ENCODE measurements at regions not wholly inside any gene's neighbourhood (a gene's known extent, or its start where the extent isn't known, plus 50 kb on each side); places are given as distances from the start of the nearest gene placed in this dataset.

DNA sequence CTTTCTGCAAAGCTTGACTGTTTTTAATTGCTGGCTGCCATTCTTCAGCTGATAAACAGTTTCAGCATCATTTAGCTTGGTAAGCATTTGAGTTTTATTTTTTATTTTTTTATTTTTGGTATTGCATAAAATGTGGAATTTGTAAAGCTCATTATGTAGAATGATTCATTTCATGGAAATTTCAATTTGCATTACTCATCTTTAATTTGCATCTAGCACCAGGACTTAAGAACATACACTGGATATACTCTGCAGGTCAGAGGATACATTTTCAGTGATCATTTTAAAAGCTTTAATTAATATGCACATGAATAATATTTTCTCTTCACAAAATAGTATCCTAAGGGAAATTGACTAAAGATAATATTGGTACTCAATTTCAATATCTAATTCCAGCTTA is 732.4 kb upstream of the BCHE start:
- no peak overlapping the region for H3K4me3 ChIP-seq
- TF ChIP-seq, protein P1, sequence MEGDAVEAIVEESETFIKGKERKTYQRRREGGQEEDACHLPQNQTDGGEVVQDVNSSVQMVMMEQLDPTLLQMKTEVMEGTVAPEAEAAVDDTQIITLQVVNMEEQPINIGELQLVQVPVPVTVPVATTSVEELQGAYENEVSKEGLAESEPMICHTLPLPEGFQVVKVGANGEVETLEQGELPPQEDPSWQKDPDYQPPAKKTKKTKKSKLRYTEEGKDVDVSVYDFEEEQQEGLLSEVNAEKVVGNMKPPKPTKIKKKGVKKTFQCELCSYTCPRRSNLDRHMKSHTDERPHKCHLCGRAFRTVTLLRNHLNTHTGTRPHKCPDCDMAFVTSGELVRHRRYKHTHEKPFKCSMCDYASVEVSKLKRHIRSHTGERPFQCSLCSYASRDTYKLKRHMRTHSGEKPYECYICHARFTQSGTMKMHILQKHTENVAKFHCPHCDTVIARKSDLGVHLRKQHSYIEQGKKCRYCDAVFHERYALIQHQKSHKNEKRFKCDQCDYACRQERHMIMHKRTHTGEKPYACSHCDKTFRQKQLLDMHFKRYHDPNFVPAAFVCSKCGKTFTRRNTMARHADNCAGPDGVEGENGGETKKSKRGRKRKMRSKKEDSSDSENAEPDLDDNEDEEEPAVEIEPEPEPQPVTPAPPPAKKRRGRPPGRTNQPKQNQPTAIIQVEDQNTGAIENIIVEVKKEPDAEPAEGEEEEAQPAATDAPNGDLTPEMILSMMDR (IDR thresholded peaks at IDR 0.05; ENCODE audit: borderline replicate concordance), result no peak
- no peak overlapping the region for H3K27ac ChIP-seq (replicated peaks)
- H3K4me1 ChIP-seq, result no peaks in the 10 kb centered on the region
- DNase-seq, result no peak
- intact Hi-C loops (cut with micrococcal nuclease), result no loop called here
- H3K36me3 ChIP-seq, result no peaks in the 10 kb centered on the region
- no peaks in the 10 kb centered on the region for H3K27me3 ChIP-seq (ENCODE audit: low read depth)
- peaks cover 5% of the 10 kb centered on the region for H3K9me3 ChIP-seq (replicated peaks)

DNA sequence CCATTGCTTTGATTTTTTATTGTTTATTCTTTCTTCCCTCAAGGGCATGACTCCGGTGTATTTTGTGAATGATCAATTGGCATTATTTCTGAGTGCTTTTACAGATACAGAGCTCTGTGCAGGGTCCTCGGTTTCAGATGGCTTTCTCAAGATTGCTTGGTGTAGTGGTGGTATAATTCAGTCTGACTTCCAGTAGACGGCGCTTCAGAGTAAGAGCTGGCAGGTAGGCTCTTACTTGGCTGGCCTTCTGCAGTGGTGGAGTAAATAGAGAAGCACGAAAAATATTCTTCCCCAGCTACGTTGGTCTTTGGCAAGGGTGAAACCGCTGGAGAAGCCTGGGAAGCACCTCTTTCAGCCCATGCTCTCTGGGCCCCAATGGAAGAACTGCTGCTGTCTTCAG is 723.0 kb upstream of the BCHE start:
- TF ChIP-seq, protein P1 (IDR thresholded peaks at IDR 0.05; ENCODE audit: borderline replicate concordance), result no peak
- no peaks in the 10 kb centered on the region for H3K27me3 ChIP-seq (ENCODE audit: low read depth)
- DNase-seq, result no peak
- no peak overlapping the region for H3K27ac ChIP-seq (replicated peaks)
- intact Hi-C loops (cut with micrococcal nuclease), result no loop called here
- no peak overlapping the region for H3K4me3 ChIP-seq
- H3K4me1 ChIP-seq, result no peaks in the 10 kb centered on the region
- H3K9me3 ChIP-seq (replicated peaks), result no peaks in the 10 kb centered on the region
- no peaks in the 10 kb centered on the region for H3K36me3 ChIP-seq

DNA sequence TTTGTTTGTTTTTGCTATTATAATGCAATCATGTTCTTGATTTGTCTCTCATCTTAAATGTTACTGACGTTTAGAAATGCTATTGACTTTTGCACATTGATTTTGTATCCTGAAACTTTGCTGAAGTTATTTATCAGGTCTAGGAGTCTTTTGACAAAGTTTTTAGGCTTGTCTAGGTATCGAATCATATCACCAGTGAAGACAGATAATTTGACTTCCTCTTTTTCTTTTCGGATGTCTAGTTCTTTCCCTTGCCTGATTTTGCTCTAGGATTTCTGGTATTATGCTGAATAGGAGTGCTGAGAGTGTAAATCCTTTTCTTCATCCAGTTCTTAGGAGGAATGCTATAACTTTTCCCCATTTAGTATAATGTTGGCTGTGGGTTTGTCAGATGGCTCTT is 719.7 kb upstream of the BCHE start:
- no peak overlapping the region for H3K27ac ChIP-seq (replicated peaks)
- no peaks in the 10 kb centered on the region for H3K27me3 ChIP-seq (ENCODE audit: low read depth)
- H3K4me3 ChIP-seq, result no peak overlapping the region
- H3K9me3 ChIP-seq (replicated peaks), result no peaks in the 10 kb centered on the region
- TF ChIP-seq, protein P1 (IDR thresholded peaks at IDR 0.05; ENCODE audit: borderline replicate concordance), result no peak
- intact Hi-C loops (cut with micrococcal nuclease), result no loop called here
- no peaks in the 10 kb centered on the region for H3K36me3 ChIP-seq
- H3K4me1 ChIP-seq, result no peaks in the 10 kb centered on the region
- no peak for DNase-seq

DNA sequence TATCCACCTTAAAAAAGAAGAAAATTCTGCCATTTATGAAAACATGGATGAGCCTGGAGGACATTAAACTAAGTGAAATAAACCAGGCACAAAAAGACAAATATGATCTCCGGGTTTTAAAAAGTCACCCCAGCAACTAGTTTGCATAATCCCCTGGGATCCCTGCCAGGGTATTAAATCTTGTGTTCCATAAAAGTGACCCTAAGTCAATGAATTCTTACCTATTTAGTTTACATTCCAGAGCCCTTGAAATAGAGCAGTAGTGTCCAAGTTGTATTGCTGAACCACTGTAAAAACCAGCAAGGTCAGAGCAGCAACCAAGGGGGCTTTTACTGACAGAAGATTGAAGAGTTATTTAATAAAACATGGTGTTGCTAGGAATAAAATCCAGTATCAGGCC is 716.8 kb upstream of the BCHE start:
- Histone ChIP-seq H3K27ac (replicated peaks) (no peak overlapping the region), H3K4me1 (no peaks in the 10 kb centered on the region), H3K9me3 (replicated peaks) (no peaks in the 10 kb centered on the region), H3K4me3 (no peak overlapping the region), H3K36me3 (no peaks in the 10 kb centered on the region), H3K27me3 (ENCODE audit: low read depth) (no peaks in the 10 kb centered on the region)
- intact Hi-C loops (cut with micrococcal nuclease), result no loop called here
- TF ChIP-seq, protein P1 (IDR thresholded peaks at IDR 0.05; ENCODE audit: borderline replicate concordance), result no peak
- DNase-seq, result no peak

DNA sequence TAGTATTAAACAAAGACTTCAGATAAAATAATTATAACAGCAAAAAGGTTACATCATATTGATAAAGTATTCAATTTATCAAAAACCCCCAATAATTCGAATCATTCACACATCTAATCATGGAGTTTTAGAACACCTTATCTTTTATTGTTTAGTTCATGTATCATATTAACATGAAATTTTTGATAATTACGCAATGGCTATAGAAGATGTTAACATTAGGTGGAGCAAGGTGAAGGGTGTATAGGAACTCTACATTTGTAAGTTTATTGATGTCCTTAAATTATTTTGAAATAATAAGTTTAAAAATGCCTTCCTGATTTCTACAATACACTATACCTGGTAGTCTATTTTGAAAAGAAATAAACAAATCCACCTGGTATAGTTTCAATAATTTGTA is 696.5 kb upstream of the BCHE start:
- DNase-seq, result no peak
- Histone ChIP-seq H3K4me1 (no peaks in the 10 kb centered on the region), H3K4me3 (no peak overlapping the region), H3K36me3 (no peaks in the 10 kb centered on the region), H3K27me3 (ENCODE audit: low read depth) (no peaks in the 10 kb centered on the region), H3K27ac (replicated peaks) (no peak overlapping the region), H3K9me3 (replicated peaks) (peaks cover 29% of the 10 kb centered on the region)
- intact Hi-C loops (cut with micrococcal nuclease), result no loop called here
- TF ChIP-seq, protein P1 (IDR thresholded peaks at IDR 0.05; ENCODE audit: borderline replicate concordance), result no peak

DNA sequence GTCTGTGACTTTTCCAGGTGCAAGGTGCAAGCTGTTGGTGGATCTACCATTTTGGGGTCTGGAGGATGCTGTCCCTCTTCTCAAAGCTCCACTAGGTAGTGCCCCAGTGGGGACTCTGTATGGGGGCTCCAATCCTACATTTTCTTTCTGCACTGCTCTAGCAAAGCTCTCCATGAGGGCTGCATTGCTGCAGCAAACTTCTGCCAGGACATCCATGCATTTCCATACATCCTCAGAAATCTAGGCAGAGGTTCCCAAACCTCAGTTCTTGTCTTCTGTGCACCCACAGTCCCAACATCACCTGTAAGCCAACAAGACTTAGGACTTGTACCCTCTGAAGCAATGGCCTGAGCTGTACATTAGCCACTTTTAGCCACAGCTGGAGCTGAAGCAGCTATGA is 694.5 kb upstream of the BCHE start:
- no peak for DNase-seq
- Histone ChIP-seq H3K27ac (replicated peaks) (no peak overlapping the region), H3K9me3 (replicated peaks) (peaks cover 21% of the 10 kb centered on the region), H3K4me1 (no peaks in the 10 kb centered on the region), H3K36me3 (no peaks in the 10 kb centered on the region), H3K4me3 (no peak overlapping the region), H3K27me3 (ENCODE audit: low read depth) (no peaks in the 10 kb centered on the region)
- intact Hi-C loops (cut with micrococcal nuclease), result no loop called here
- TF ChIP-seq, protein P1 (IDR thresholded peaks at IDR 0.05; ENCODE audit: borderline replicate concordance), result no peak

Measured in left ventricle myocardium inferior (tissue), 1 donor.